ENCODE measurements at regions not wholly inside any gene's neighbourhood (a gene's known extent, or its start where the extent isn't known, plus 50 kb on each side); places are given as distances from the start of the nearest gene placed in this dataset.

GRCh38 chr5:145341842-145342241 lies 493.3 kb downstream of the PRELID2 start:
- TF ChIP-seq CTCF (IDR thresholded peaks at IDR 0.05) = no peak
- H3K36me3 ChIP-seq = no peaks in the 10 kb centered on the region
- H3K27ac ChIP-seq = no peak overlapping the region
- no peaks in the 10 kb centered on the region for H3K27me3 ChIP-seq
- peaks cover 0 to 3% of the 10 kb centered on the region in 2 donors for H3K9me3 ChIP-seq
- no peak overlapping the region for H3K4me3 ChIP-seq
- DNase-seq (ENCODE audit: low spot score in 2 of 2) = no peak
- intact Hi-C loops (cut with DNase I) = no loop called here
- peaks cover 0 to 9% of the 10 kb centered on the region in 2 donors for H3K4me1 ChIP-seq

- no peak for TF ChIP-seq CTCF (IDR thresholded peaks at IDR 0.05)
- no peak overlapping the region for H3K4me3 ChIP-seq
- DNase-seq (ENCODE audit: low spot score in 2 of 2) = no peak
These were observed 495.0 kb downstream of the PRELID2 start for GRCh38 chr5:145340099-145340498.

GRCh38 chr5:145324767-145325479 lies 510.2 kb downstream of the PRELID2 start:
- no peak for DNase-seq (ENCODE audit: low spot score in 2 of 2)
- H3K36me3 ChIP-seq = no peaks in the 10 kb centered on the region
- TF ChIP-seq CTCF (IDR thresholded peaks at IDR 0.05) = no peak
- peak overlapping the region in 1 of 2 donors; percentile 6 for H3K27ac ChIP-seq
- peaks cover 0 to 12% of the 10 kb centered on the region in 2 donors for H3K9me3 ChIP-seq
- no peaks in the 10 kb centered on the region for H3K27me3 ChIP-seq
- H3K4me1 ChIP-seq = peaks cover 0 to 4% of the 10 kb centered on the region in 2 donors
- intact Hi-C loops (cut with DNase I) = no loop called here
- no peak overlapping the region for H3K4me3 ChIP-seq

More at GRCh38 chr5:145340099-145340498, 495.0 kb downstream of the PRELID2 start:
- Histone ChIP-seq H3K9me3 (peaks cover 3 to 6% of the 10 kb centered on the region in 2 donors), H3K36me3 (no peaks in the 10 kb centered on the region), H3K27me3 (no peaks in the 10 kb centered on the region), H3K27ac (no peak overlapping the region), H3K4me1 (no peaks in the 10 kb centered on the region)
- intact Hi-C loops (cut with DNase I) = no loop called here

- no peak for TF ChIP-seq CTCF (IDR thresholded peaks at IDR 0.05)
These were observed 511.0 kb downstream of the PRELID2 start for GRCh38 chr5:145324101-145324500.

GRCh38 chr5:145316282-145316681 lies 518.9 kb downstream of the PRELID2 start:
- H3K36me3 ChIP-seq = no peaks in the 10 kb centered on the region
- intact Hi-C loops (cut with DNase I) = no loop called here
- H3K4me1 ChIP-seq = no peaks in the 10 kb centered on the region

More at GRCh38 chr5:145324101-145324500, 511.0 kb downstream of the PRELID2 start:
- H3K27me3 ChIP-seq = no peaks in the 10 kb centered on the region
- peaks cover 0 to 4% of the 10 kb centered on the region in 2 donors for H3K4me1 ChIP-seq
- no peaks in the 10 kb centered on the region for H3K36me3 ChIP-seq
- H3K4me3 ChIP-seq = no peak overlapping the region
- DNase-seq (ENCODE audit: low spot score in 2 of 2) = no peak
- H3K27ac ChIP-seq = no peak overlapping the region
- H3K9me3 ChIP-seq = peaks cover 0 to 4% of the 10 kb centered on the region in 2 donors
- intact Hi-C loops (cut with DNase I) = no loop called here

More at GRCh38 chr5:145316282-145316681, 518.9 kb downstream of the PRELID2 start:
- no peak for TF ChIP-seq CTCF (IDR thresholded peaks at IDR 0.05)
- Histone ChIP-seq H3K4me3 (no peak overlapping the region), H3K27me3 (no peaks in the 10 kb centered on the region), H3K9me3 (no peaks in the 10 kb centered on the region), H3K27ac (no peak overlapping the region)
- DNase-seq (ENCODE audit: low spot score in 2 of 2) = no peak

All from ascending aorta (tissue), 2 donors.